Adrenal gland (tissue), 5 donors: ENCODE measurements at regions not wholly inside any gene's neighbourhood (a gene's known extent, or its start where the extent isn't known, plus 50 kb on each side); places are given as distances from the start of the nearest gene placed in this dataset.

ENCODE experiments used
- POLR2A ChIP-seq, 2 donors: fragments of 450-650 bp; IDR thresholded peaks; one replicate each; pipeline ENCODE4 v1.6.1; 2017; ENCODE audit warnings: antibody characterized with exemption in 2 of 2, mild to moderate bottlenecking in 2 of 2, moderate library complexity in 1 of 2
- TF ChIP-seq, protein P1 (sequence below), 6 experiments: fragments of 450-650 bp in 4 of 6; fragments of 200-600 bp in 2 of 6; sonication (generic) in 1 of 6; IDR thresholded peaks; 1 replicate in 5 of 6; 2 replicates in 1 of 6; pipeline versions ENCODE4 v1.5.1 to v1.8.0; 2016 to 2021; ENCODE audit warnings: antibody characterized with exemption in 6 of 6, mild to moderate bottlenecking in 2 of 6, moderate library complexity in 1 of 6
- donor health status: DM: no; HTN: no; CAD: no.

DNA sequence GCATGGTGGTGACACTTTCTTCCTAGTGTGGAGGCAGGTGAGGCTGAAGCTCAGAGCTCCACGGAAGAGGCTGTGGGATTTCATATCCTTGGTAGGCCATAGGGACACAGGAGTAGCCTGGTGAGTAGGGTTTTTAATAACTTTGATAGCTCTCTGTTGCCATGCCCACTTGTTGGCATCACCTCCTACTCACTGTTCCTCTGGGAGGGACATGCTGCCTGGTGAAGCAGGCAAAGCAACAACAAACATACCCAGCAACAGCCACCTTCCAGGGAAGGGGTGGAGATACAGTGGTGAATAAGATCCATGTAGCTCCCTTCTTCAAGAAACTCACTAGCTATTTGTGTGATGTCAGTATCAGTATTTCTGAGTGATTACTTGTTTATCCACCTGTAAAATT is 285.4 kb downstream of the CLIC5 start:
- TF ChIP-seq, protein P1, sequence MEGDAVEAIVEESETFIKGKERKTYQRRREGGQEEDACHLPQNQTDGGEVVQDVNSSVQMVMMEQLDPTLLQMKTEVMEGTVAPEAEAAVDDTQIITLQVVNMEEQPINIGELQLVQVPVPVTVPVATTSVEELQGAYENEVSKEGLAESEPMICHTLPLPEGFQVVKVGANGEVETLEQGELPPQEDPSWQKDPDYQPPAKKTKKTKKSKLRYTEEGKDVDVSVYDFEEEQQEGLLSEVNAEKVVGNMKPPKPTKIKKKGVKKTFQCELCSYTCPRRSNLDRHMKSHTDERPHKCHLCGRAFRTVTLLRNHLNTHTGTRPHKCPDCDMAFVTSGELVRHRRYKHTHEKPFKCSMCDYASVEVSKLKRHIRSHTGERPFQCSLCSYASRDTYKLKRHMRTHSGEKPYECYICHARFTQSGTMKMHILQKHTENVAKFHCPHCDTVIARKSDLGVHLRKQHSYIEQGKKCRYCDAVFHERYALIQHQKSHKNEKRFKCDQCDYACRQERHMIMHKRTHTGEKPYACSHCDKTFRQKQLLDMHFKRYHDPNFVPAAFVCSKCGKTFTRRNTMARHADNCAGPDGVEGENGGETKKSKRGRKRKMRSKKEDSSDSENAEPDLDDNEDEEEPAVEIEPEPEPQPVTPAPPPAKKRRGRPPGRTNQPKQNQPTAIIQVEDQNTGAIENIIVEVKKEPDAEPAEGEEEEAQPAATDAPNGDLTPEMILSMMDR (IDR thresholded peaks at IDR 0.05): no peak
- no peak for TF ChIP-seq POLR2A (IDR thresholded peaks at IDR 0.05)
